ENCODE measurements at regions not wholly inside any gene's neighbourhood (a gene's known extent, or its start where the extent isn't known, plus 50 kb on each side); places are given as distances from the start of the nearest gene placed in this dataset.
A peak's percentile ranks its signal among the peaks of the same experiment; 100 is the strongest.

- intact Hi-C loops (cut with DNase I): loop anchor here in 1 of 4 donors (10.0 kb wide), 2 partner anchors 193 to 267 kb away; partner anchors contain the start of gene IRF2BP2
- no peak overlapping the region for H3K27ac ChIP-seq (ENCODE audit: low read length)
- ATAC-seq (no peak), DNase-seq (no peak)
- WGBS: 76% methylated on average over 11 of the region's 11 CpGs
- H3K9me3 ChIP-seq (ENCODE audit: control insufficient read depth, low read length): no peaks in the 10 kb centered on the region
- no peaks in the 10 kb centered on the region for H3K27me3 ChIP-seq (ENCODE audit: control insufficient read depth, insufficient read depth)
- H3K4me3 ChIP-seq (ENCODE audit: low read length): no peak overlapping the region
- peaks cover 14% of the 10 kb centered on the region for H3K4me1 ChIP-seq (ENCODE audit: control insufficient read depth, insufficient read depth, low read length)
These were observed 246.5 kb downstream of the TOMM20 start for GRCh38 chr1:234881893-234882771.

GRCh38 chr1:234879147-234880080, 249.2 kb downstream of the TOMM20 start:
- intact Hi-C loops (cut with DNase I): loop anchor here in 1 of 4 donors (10.0 kb wide), 2 partner anchors 195 to 265 kb away; partner anchors contain the start of gene IRF2BP2
- Histone ChIP-seq H3K4me3 (ENCODE audit: low read length) (no peak overlapping the region), H3K27ac (ENCODE audit: low read length) (peak overlapping the region; percentile 34), H3K4me1 (ENCODE audit: control insufficient read depth, insufficient read depth, low read length) (peaks cover 8% of the 10 kb centered on the region), H3K27me3 (ENCODE audit: control insufficient read depth, insufficient read depth) (no peaks in the 10 kb centered on the region), H3K9me3 (ENCODE audit: control insufficient read depth, low read length) (no peaks in the 10 kb centered on the region)
- peak; percentile 33 to 56 for ATAC-seq
- whole genome bisulfite sequencing: 67% methylated on average over 9 of the region's 9 CpGs
- no peak for DNase-seq

GRCh38 chr1:234878288-234878687, 250.3 kb downstream of the TOMM20 start:
- Histone ChIP-seq H3K27me3 (ENCODE audit: control insufficient read depth, insufficient read depth) (no peaks in the 10 kb centered on the region), H3K4me1 (ENCODE audit: control insufficient read depth, insufficient read depth, low read length) (peaks cover 6% of the 10 kb centered on the region), H3K9me3 (ENCODE audit: control insufficient read depth, low read length) (no peaks in the 10 kb centered on the region), H3K27ac (ENCODE audit: low read length) (no peak overlapping the region), H3K4me3 (ENCODE audit: low read length) (no peak overlapping the region)
- intact Hi-C loops (cut with DNase I): no loop called here
- WGBS: 82% methylated on average over 12 of the region's 12 CpGs
- DNase-seq: no peak
- no peak for ATAC-seq

GRCh38 chr1:234877761-234878160, 250.9 kb downstream of the TOMM20 start:
- 97% methylated on average over 7 of the region's 7 CpGs for WGBS
- ATAC-seq (no peak), DNase-seq (no peak)
- Histone ChIP-seq H3K4me3 (ENCODE audit: low read length) (no peak overlapping the region), H3K9me3 (ENCODE audit: control insufficient read depth, low read length) (no peaks in the 10 kb centered on the region), H3K27me3 (ENCODE audit: control insufficient read depth, insufficient read depth) (no peaks in the 10 kb centered on the region), H3K4me1 (ENCODE audit: control insufficient read depth, insufficient read depth, low read length) (peaks cover 6% of the 10 kb centered on the region), H3K27ac (ENCODE audit: low read length) (no peak overlapping the region)
- intact Hi-C loops (cut with DNase I): no loop called here

GRCh38 chr1:234875953-234876855, 252.4 kb downstream of the TOMM20 start:
- H3K27me3 ChIP-seq (ENCODE audit: control insufficient read depth, insufficient read depth): no peaks in the 10 kb centered on the region
- H3K9me3 ChIP-seq (ENCODE audit: control insufficient read depth, low read length): no peaks in the 10 kb centered on the region
- peaks cover 6% of the 10 kb centered on the region for H3K4me1 ChIP-seq (ENCODE audit: control insufficient read depth, insufficient read depth, low read length)
- no peak overlapping the region for H3K4me3 ChIP-seq (ENCODE audit: low read length)
- H3K27ac ChIP-seq (ENCODE audit: low read length): peak overlapping the region; percentile 40
- whole genome bisulfite sequencing: 62% methylated on average over 15 of the region's 15 CpGs
- peak; percentile 58 to 80 (median 70) for DNase-seq
- intact Hi-C loops (cut with DNase I): no loop called here
- ATAC-seq: peak; percentile 89 to 95

- DNase-seq (no peak), ATAC-seq (no peak)
- intact Hi-C loops (cut with DNase I): no loop called here
- Histone ChIP-seq H3K27me3 (ENCODE audit: control insufficient read depth, insufficient read depth) (no peaks in the 10 kb centered on the region), H3K27ac (ENCODE audit: low read length) (no peak overlapping the region), H3K4me3 (ENCODE audit: low read length) (no peak overlapping the region), H3K9me3 (ENCODE audit: control insufficient read depth, low read length) (no peaks in the 10 kb centered on the region), H3K4me1 (ENCODE audit: control insufficient read depth, insufficient read depth, low read length) (peaks cover 9% of the 10 kb centered on the region)
- WGBS: 91% methylated on average over 17 of the region's 17 CpGs
These were observed 253.2 kb downstream of the TOMM20 start for GRCh38 chr1:234875328-234875952.

- H3K27me3 ChIP-seq (ENCODE audit: control insufficient read depth, insufficient read depth): no peaks in the 10 kb centered on the region
- ATAC-seq: no peak
- no peaks in the 10 kb centered on the region for H3K9me3 ChIP-seq (ENCODE audit: control insufficient read depth, low read length)
- no peak overlapping the region for H3K4me3 ChIP-seq (ENCODE audit: low read length)
- intact Hi-C loops (cut with DNase I): no loop called here
- H3K4me1 ChIP-seq (ENCODE audit: control insufficient read depth, insufficient read depth, low read length): peaks cover 14% of the 10 kb centered on the region
- WGBS: 88% methylated on average over 20 of the region's 20 CpGs
- no peak overlapping the region for H3K27ac ChIP-seq (ENCODE audit: low read length)
- no peak for DNase-seq
These were observed 254.0 kb downstream of the TOMM20 start for GRCh38 chr1:234874291-234875288.

- no peaks in the 10 kb centered on the region for H3K9me3 ChIP-seq (ENCODE audit: control insufficient read depth, low read length)
- peaks cover 20% of the 10 kb centered on the region for H3K4me1 ChIP-seq (ENCODE audit: control insufficient read depth, insufficient read depth, low read length)
- ATAC-seq (no peak), DNase-seq (no peak)
- no peak overlapping the region for H3K4me3 ChIP-seq (ENCODE audit: low read length)
- 86% methylated on average over 6 of the region's 6 CpGs for WGBS
- intact Hi-C loops (cut with DNase I): no loop called here
- H3K27me3 ChIP-seq (ENCODE audit: control insufficient read depth, insufficient read depth): no peaks in the 10 kb centered on the region
- H3K27ac ChIP-seq (ENCODE audit: low read length): no peak overlapping the region
These were observed 256.8 kb downstream of the TOMM20 start for GRCh38 chr1:234871710-234872271.

- intact Hi-C loops (cut with DNase I): no loop called here
- 86% methylated on average over 10 of the region's 10 CpGs for WGBS
- peaks cover 20% of the 10 kb centered on the region for H3K4me1 ChIP-seq (ENCODE audit: control insufficient read depth, insufficient read depth, low read length)
- H3K4me3 ChIP-seq (ENCODE audit: low read length): no peak overlapping the region
- H3K27me3 ChIP-seq (ENCODE audit: control insufficient read depth, insufficient read depth): no peaks in the 10 kb centered on the region
- H3K27ac ChIP-seq (ENCODE audit: low read length): no peak overlapping the region
- DNase-seq (no peak), ATAC-seq (no peak)
- no peaks in the 10 kb centered on the region for H3K9me3 ChIP-seq (ENCODE audit: control insufficient read depth, low read length)
These were observed 257.5 kb downstream of the TOMM20 start for GRCh38 chr1:234871039-234871709.

Measured in right cardiac atrium (tissue), 5 donors.